ENCODE measurements at regions not wholly inside any gene's neighbourhood (a gene's known extent, or its start where the extent isn't known, plus 50 kb on each side); places are given as distances from the start of the nearest gene placed in this dataset.
"Not testable (repeated sequence)": the region's sequence is repeated elsewhere in the genome, so short reads cannot be mapped to it uniquely, and the experiment has no call there.

DNA sequence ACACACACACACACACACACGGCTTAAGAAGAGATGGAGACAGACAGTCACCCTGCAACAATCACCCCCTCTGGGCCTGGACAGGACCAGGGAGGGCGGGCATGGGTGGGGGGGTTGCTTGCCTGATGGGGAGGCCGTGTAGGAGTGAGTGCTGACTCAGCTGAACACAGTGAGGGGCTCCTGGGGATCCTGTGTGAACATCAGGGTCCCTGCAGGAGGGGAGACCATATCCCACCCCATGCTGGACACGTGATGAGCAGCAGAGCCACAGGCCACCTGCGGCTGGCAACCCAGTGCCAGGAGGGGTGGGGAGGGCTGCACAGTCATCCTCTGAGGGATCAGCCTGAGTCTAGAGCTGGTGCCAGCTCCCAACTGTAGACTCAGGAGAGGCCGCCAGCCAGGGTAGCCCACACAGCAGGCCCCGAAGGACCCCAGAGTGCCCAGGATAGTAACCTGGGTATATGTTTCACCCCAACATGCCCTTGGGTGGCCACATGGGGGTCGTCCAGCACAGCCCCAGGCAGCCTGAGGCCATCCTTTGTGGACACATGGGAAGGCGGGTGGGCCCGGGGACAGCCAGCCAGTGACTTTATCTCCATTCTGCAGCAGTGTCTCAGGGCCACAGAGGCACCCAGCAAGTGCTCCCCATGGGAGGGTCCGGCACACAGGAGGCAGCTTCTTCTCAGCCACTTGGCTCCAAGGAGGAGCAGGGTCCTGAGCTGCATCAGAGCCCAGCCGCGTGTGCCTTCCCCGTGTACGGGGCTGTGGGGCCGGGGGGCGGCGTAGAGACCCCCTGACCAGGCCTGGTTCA lies 73.7 kb upstream of the SFSWAP start:
- Histone ChIP-seq H3K4me1 (ENCODE audit: control insufficient read depth, insufficient read depth, low read length, unreplicated experiment) (no peaks in the 10 kb centered on the region), H3K4me3 (ENCODE audit: low read depth, low read length) (no peak overlapping the region), H2AFZ (ENCODE audit: low read length, unreplicated experiment) (no peak overlapping the region), H3K36me3 (ENCODE audit: insufficient read depth, low read length) (no peaks in the 10 kb centered on the region), H3K79me2 (ENCODE audit: control insufficient read depth, insufficient read depth, low read length, unreplicated experiment) (no peaks in the 10 kb centered on the region), H3K27ac (ENCODE audit: low read depth, low read length) (no peak overlapping the region), H3K27me3 (ENCODE audit: insufficient read depth, low read length) (no peaks in the 10 kb centered on the region; the same call in 1 of the 2 replicates)

DNA sequence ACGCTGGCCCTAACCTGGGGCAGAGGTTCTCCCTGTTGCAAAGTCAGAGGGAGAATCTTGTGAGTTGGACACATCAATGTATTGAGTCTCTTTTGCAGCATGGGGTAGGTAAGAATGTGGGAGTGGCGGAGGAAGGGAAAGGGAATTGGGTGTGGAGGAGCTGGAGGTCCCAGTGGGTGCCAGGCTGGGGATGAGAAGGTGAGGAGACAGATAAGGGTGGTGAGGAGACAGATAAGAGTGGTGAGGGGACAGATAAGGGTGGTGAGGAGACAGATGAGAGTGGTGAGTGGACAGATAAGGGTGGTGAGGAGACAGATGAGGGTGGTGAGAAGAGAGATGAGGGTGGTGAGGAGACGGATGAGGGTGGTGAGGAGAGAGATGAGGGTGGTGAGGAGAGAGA lies 72.9 kb upstream of the SFSWAP start:
- no peaks in the 10 kb centered on the region for H3K79me2 ChIP-seq (ENCODE audit: control insufficient read depth, insufficient read depth, low read length, unreplicated experiment)
- H3K36me3 ChIP-seq (ENCODE audit: insufficient read depth, low read length), result no peaks in the 10 kb centered on the region
- H3K27me3 ChIP-seq (ENCODE audit: insufficient read depth, low read length), result no peaks in the 10 kb centered on the region; the same call in 1 of the 2 replicates
- no peak overlapping the region for H3K27ac ChIP-seq (ENCODE audit: low read depth, low read length)
- no peak overlapping the region for H2AFZ ChIP-seq (ENCODE audit: low read length, unreplicated experiment)
- no peaks in the 10 kb centered on the region for H3K4me1 ChIP-seq (ENCODE audit: control insufficient read depth, insufficient read depth, low read length, unreplicated experiment)
- no peak overlapping the region for H3K4me3 ChIP-seq (ENCODE audit: low read depth, low read length)

DNA sequence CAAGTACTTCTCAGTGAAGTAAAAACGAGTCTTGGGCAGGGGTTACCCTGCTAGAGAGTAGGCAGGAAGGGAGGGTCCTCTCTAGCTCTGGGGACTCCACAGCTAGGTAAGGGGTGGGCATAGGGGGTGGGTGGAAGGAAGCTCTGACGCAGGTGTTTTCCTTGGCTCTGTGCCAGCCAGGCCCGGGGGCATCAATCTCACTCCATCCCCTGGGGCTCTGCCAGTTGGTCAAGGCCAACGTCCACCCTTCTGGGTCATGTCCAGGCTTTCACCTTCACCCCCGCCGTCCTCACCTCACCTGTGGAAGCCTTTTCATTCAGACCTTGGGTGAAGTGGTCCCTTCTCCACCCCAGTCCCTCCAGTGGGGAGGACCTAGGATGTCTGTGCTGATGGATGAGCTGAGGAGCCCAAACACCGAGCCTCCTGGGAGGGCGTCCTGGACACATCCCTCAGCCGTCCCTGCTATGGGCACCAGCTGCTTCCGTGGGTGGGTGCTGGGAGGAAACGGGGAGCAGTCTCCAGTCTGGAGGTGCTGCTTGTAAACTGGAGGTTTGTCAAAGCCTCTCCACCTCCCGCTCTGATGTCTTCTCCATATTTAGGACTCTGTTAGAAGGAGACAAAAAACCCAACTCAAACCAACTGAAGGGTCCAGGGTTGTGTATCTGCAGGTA lies 71.5 kb upstream of the SFSWAP start:
- no peak overlapping the region for H3K4me3 ChIP-seq (ENCODE audit: low read depth, low read length)
- no peaks in the 10 kb centered on the region; the same call in 1 of the 2 replicates for H3K27me3 ChIP-seq (ENCODE audit: insufficient read depth, low read length)
- H3K4me1 ChIP-seq (ENCODE audit: control insufficient read depth, insufficient read depth, low read length, unreplicated experiment), result no peaks in the 10 kb centered on the region
- no peak overlapping the region for H3K27ac ChIP-seq (ENCODE audit: low read depth, low read length)
- H2AFZ ChIP-seq (ENCODE audit: low read length, unreplicated experiment), result no peak overlapping the region
- no peaks in the 10 kb centered on the region for H3K36me3 ChIP-seq (ENCODE audit: insufficient read depth, low read length)
- H3K79me2 ChIP-seq (ENCODE audit: control insufficient read depth, insufficient read depth, low read length, unreplicated experiment), result no peaks in the 10 kb centered on the region

DNA sequence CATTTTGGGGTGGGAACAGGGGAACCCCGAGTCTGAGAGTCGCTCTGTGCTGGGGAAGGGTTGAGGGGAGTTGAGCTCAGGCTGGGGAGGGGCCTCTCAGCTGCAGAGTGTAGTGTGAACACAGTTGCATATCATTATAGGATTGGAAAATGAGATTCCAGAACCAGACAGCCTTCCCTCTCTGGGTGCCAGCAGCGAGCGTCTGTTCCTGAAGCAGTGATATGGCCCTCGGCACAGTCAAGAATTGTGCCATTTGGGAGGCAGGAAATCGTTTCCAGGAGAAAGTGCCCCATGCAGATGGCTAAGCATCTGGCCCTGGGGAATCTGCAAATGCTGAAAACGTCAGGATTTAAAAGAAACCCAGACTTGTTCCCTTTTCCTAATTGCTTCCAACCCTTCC lies 70.4 kb upstream of the SFSWAP start:
- no peaks in the 10 kb centered on the region for H3K27me3 ChIP-seq (ENCODE audit: insufficient read depth, low read length)
- H2AFZ ChIP-seq (ENCODE audit: low read length, unreplicated experiment), result no peak overlapping the region
- no peak overlapping the region for H3K27ac ChIP-seq (ENCODE audit: low read depth, low read length)
- no peaks in the 10 kb centered on the region for H3K36me3 ChIP-seq (ENCODE audit: insufficient read depth, low read length)
- no peak overlapping the region for H3K4me3 ChIP-seq (ENCODE audit: low read depth, low read length)
- no peaks in the 10 kb centered on the region for H3K4me1 ChIP-seq (ENCODE audit: control insufficient read depth, insufficient read depth, low read length, unreplicated experiment)
- no peaks in the 10 kb centered on the region for H3K79me2 ChIP-seq (ENCODE audit: control insufficient read depth, insufficient read depth, low read length, unreplicated experiment)

- Histone ChIP-seq H3K27ac (ENCODE audit: low read depth, low read length) (no peak overlapping the region), H2AFZ (ENCODE audit: low read length, unreplicated experiment) (no peak overlapping the region), H3K4me3 (ENCODE audit: low read depth, low read length) (no peak overlapping the region), H3K4me1 (ENCODE audit: control insufficient read depth, insufficient read depth, low read length, unreplicated experiment) (no peaks in the 10 kb centered on the region), H3K79me2 (ENCODE audit: control insufficient read depth, insufficient read depth, low read length, unreplicated experiment) (no peaks in the 10 kb centered on the region), H3K36me3 (ENCODE audit: insufficient read depth, low read length) (no peaks in the 10 kb centered on the region), H3K27me3 (ENCODE audit: insufficient read depth, low read length) (no peaks in the 10 kb centered on the region)
Measured at GRCh38 chr12:131641315-131641714, 69.6 kb upstream of the SFSWAP start.

DNA sequence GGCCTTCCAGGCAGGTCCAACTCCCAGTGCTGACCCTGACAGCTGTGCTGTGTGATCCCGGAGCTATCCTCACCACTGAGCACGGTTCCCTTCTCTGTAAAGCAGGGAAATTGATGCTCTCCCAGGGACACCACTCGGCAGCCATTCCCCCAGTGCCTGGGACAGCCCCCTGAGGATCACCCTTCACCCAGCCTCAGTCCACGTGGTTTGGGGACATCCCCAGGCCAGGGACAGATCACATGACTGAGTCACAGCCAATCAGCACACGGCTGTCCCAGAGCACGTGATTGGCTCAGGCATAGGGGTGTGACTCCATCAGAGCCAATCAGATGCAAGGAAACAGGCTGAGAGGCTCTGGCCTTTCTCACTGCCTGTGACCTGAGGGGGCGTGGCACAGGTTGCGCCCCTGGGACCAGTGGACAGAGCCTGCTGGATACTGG lies 68.8 kb upstream of the SFSWAP start:
- no peak overlapping the region for H2AFZ ChIP-seq (ENCODE audit: low read length, unreplicated experiment)
- no peaks in the 10 kb centered on the region for H3K79me2 ChIP-seq (ENCODE audit: control insufficient read depth, insufficient read depth, low read length, unreplicated experiment)
- no peak overlapping the region for H3K4me3 ChIP-seq (ENCODE audit: low read depth, low read length)

DNA sequence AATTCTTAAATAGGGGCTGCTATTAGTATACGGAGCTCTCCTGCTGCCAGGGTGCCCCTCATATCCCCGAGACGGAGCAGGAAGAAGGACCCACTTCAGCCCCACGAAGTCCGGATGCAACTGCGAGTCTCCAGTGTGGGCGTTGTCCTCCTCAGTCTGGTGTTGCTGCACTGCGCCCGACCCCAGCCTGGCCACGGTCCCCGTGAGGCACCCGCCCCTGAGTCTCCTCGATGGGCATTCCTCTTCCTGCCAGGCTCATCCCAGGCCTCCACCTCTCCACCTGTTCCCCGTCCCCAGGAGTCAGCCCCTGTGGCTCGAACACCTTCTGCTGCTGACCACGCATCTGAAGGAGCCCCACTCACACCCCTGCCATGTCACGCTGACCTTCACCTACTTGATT lies 68.1 kb upstream of the SFSWAP start:
- Histone ChIP-seq H3K27ac (ENCODE audit: low read depth, low read length) (no peak overlapping the region), H3K27me3 (ENCODE audit: insufficient read depth, low read length) (no peaks in the 10 kb centered on the region), H2AFZ (ENCODE audit: low read length, unreplicated experiment) (no peak overlapping the region), H3K36me3 (ENCODE audit: insufficient read depth, low read length) (no peaks in the 10 kb centered on the region), H3K4me3 (ENCODE audit: low read depth, low read length) (no peak overlapping the region), H3K79me2 (ENCODE audit: control insufficient read depth, insufficient read depth, low read length, unreplicated experiment) (no peaks in the 10 kb centered on the region), H3K4me1 (ENCODE audit: control insufficient read depth, insufficient read depth, low read length, unreplicated experiment) (no peaks in the 10 kb centered on the region)

More for the DNA sequence above, 68.8 kb upstream of the SFSWAP start:
- Histone ChIP-seq H3K27ac (ENCODE audit: low read depth, low read length) (no peak overlapping the region), H3K36me3 (ENCODE audit: insufficient read depth, low read length) (no peaks in the 10 kb centered on the region), H3K27me3 (ENCODE audit: insufficient read depth, low read length) (no peaks in the 10 kb centered on the region), H3K4me1 (ENCODE audit: control insufficient read depth, insufficient read depth, low read length, unreplicated experiment) (no peaks in the 10 kb centered on the region)

- Histone ChIP-seq H3K4me3 (ENCODE audit: low read depth, low read length) (no peak overlapping the region), H3K4me1 (ENCODE audit: control insufficient read depth, insufficient read depth, low read length, unreplicated experiment) (no peaks in the 10 kb centered on the region), H3K27ac (ENCODE audit: low read depth, low read length) (no peak overlapping the region), H2AFZ (ENCODE audit: low read length, unreplicated experiment) (no peak overlapping the region), H3K79me2 (ENCODE audit: control insufficient read depth, insufficient read depth, low read length, unreplicated experiment) (no peaks in the 10 kb centered on the region), H3K27me3 (ENCODE audit: insufficient read depth, low read length) (no peaks in the 10 kb centered on the region), H3K36me3 (ENCODE audit: insufficient read depth, low read length) (no peaks in the 10 kb centered on the region)
Measured at GRCh38 chr12:131643631-131644452, 67.0 kb upstream of the SFSWAP start.

DNA sequence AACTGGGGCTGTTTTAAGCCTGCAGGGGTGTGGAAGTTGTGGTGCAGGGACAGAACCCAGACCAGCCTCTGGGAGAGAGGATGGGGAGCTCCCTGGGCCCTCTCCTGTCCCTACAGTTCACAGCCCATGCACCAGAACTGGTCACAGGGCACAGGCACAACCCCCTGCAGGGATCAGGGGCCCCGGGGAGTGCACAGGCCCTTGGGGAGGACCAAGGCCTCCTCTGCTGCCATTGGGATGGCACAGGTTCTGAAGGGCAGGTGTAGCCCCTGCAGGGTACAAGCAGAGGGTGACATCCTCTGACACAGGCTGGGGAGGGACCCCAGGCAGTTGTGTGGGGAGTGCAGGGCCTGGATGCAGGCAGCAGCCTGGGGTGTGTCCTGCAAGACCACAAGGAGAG lies 66.4 kb upstream of the SFSWAP start:
- Histone ChIP-seq H3K36me3 (ENCODE audit: insufficient read depth, low read length) (no peaks in the 10 kb centered on the region), H2AFZ (ENCODE audit: low read length, unreplicated experiment) (no peak overlapping the region), H3K27me3 (ENCODE audit: insufficient read depth, low read length) (no peaks in the 10 kb centered on the region), H3K4me1 (ENCODE audit: control insufficient read depth, insufficient read depth, low read length, unreplicated experiment) (no peaks in the 10 kb centered on the region), H3K79me2 (ENCODE audit: control insufficient read depth, insufficient read depth, low read length, unreplicated experiment) (no peaks in the 10 kb centered on the region), H3K27ac (ENCODE audit: low read depth, low read length) (no peak overlapping the region), H3K4me3 (ENCODE audit: low read depth, low read length) (no peak overlapping the region)

GRCh38 chr12:131644917-131645316 lies 66.0 kb upstream of the SFSWAP start:
- not testable (repeated sequence) for H3K4me1 ChIP-seq (ENCODE audit: control insufficient read depth, insufficient read depth, low read length, unreplicated experiment); H3K79me2 ChIP-seq (ENCODE audit: control insufficient read depth, insufficient read depth, low read length, unreplicated experiment); H3K4me3 ChIP-seq (ENCODE audit: low read depth, low read length); H3K27me3 ChIP-seq (ENCODE audit: insufficient read depth, low read length); H2AFZ ChIP-seq (ENCODE audit: low read length, unreplicated experiment); H3K36me3 ChIP-seq (ENCODE audit: insufficient read depth, low read length); H3K27ac ChIP-seq (ENCODE audit: low read depth, low read length)

Measured in ACC112 (cell line).